Right lobe of liver (tissue), 6 donors: ENCODE measurements at regions not wholly inside any gene's neighbourhood (a gene's known extent, or its start where the extent isn't known, plus 50 kb on each side); places are given as distances from the start of the nearest gene placed in this dataset.

Experiments
- ATAC-seq, 4 donors: fragments of 200-7000 bp; cut with Tn5 transposase; one replicate each; pipeline ENCODE4 v1.9.1; 2020; ENCODE audit warnings: mild to moderate bottlenecking in 4 of 4, moderate library complexity in 4 of 4
- DNase-seq, 3 donors: peaks; one replicate each; pipeline ENCODE4 v3.0.0-alpha.2; 2020
- H3K27ac ChIP-seq, 3 donors: fragments of 200-600 bp; one replicate each; pipeline ENCODE4 v1.8.0; 2022
- H3K27me3 ChIP-seq, 2 donors: fragments of 200-600 bp; one replicate each; pipeline ENCODE4 v1.8.0; 2022
- H3K36me3 ChIP-seq, 4 donors: fragments of 200-600 bp; sonication (generic) in 1 of 4; one replicate each; pipeline versions ENCODE4 v1.5.1 to v1.8.0; 2017 to 2022; ENCODE audit warnings: control low read depth in 1 of 4
- H3K4me1 ChIP-seq, 4 donors: fragments of 200-600 bp; sonication (generic) in 1 of 4; one replicate each; pipeline versions ENCODE4 v1.5.1 to v1.8.0; 2017 to 2022; ENCODE audit warnings: control low read depth in 1 of 4
- H3K4me3 ChIP-seq, 3 donors: fragments of 200-600 bp; one replicate each; pipeline ENCODE4 v1.8.0; 2022
- H3K9me3 ChIP-seq, 4 donors: fragments of 200-600 bp; sonication (generic) in 1 of 4; one replicate each; pipeline versions ENCODE4 v1.5.1 to v1.8.0; 2017 to 2022; ENCODE audit warnings: control low read depth in 1 of 4
- POLR2A ChIP-seq: fragments of 450-650 bp; IDR thresholded peaks from one replicate; pipeline ENCODE4 v1.6.1; 2017; ENCODE audit warnings: antibody characterized with exemption, mild to moderate bottlenecking
- WGBS: methylation state at CpG from one replicate; pipeline ENCODE4 v1.1.6; 2018; ENCODE audit warnings: low coverage, low lambda C conversion rate; ENCODE audit not compliant: insufficient coverage; ENCODE audit errors: missing lambda C conversion rate; 5-methylcytosine and 5-hydroxymethylcytosine counted together
- intact Hi-C, 2 donors: fragments of 100-400 bp; cut with DNase I; formaldehyde crosslinking; loops; one replicate each; pipeline versions ENCODE4 v1.11.2 to v1.14.1; 2022
- TF ChIP-seq, protein P1 (sequence below), 4 donors: fragments of 200-600 bp in 3 of 4; fragments of 450-650 bp in 1 of 4; IDR thresholded peaks; one replicate each; pipeline versions ENCODE4 v1.5.1 to v1.8.0; 2016 to 2022; ENCODE audit warnings: antibody characterized with exemption in 4 of 4, mild to moderate bottlenecking in 2 of 4
- donor health status: DM: no; HTN: yes; CAD: no.
- donor health status: DM: no; HTN: no; CAD: no.
- donor health status: DM: no; HTN: no; CAD: no.
- donor health status: DM: no; HTN: yes; CAD: no.
- donor health status: DM: no; HTN: yes; CAD: no.

DNA sequence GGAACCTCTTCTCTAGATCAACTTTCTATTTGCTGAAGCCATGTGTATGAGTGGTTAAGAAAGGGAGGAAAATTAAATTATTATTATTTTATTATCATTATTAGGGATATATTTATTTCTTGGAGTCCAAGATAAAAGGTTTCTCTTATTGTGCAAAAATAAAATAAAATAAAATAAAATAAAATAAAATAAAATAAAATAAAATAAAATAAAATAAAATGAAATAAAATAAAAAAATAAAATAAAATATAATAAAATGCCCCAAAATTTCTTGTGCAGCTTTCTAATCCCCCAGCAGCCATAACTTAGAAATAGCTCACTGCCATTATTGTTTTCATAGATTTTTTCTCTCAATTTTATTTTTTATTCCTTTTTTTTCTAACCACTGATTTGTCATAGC, 526.8 kb downstream of the VGLL3 start:
- intact Hi-C loops, result no loop called here
- no peak for DNase-seq
- Histone ChIP-seq H3K4me1 (no peaks in the 10 kb centered on the region), H3K4me3 (no peak overlapping the region), H3K27me3 (no peaks in the 10 kb centered on the region), H3K27ac (no peak overlapping the region), H3K9me3 (no peaks in the 10 kb centered on the region), H3K36me3 (no peaks in the 10 kb centered on the region)
- no peak for ATAC-seq
- TF ChIP-seq POLR2A, result no peak
- TF ChIP-seq, protein P1, sequence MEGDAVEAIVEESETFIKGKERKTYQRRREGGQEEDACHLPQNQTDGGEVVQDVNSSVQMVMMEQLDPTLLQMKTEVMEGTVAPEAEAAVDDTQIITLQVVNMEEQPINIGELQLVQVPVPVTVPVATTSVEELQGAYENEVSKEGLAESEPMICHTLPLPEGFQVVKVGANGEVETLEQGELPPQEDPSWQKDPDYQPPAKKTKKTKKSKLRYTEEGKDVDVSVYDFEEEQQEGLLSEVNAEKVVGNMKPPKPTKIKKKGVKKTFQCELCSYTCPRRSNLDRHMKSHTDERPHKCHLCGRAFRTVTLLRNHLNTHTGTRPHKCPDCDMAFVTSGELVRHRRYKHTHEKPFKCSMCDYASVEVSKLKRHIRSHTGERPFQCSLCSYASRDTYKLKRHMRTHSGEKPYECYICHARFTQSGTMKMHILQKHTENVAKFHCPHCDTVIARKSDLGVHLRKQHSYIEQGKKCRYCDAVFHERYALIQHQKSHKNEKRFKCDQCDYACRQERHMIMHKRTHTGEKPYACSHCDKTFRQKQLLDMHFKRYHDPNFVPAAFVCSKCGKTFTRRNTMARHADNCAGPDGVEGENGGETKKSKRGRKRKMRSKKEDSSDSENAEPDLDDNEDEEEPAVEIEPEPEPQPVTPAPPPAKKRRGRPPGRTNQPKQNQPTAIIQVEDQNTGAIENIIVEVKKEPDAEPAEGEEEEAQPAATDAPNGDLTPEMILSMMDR (IDR thresholded peaks at IDR 0.05), result no peak

DNA sequence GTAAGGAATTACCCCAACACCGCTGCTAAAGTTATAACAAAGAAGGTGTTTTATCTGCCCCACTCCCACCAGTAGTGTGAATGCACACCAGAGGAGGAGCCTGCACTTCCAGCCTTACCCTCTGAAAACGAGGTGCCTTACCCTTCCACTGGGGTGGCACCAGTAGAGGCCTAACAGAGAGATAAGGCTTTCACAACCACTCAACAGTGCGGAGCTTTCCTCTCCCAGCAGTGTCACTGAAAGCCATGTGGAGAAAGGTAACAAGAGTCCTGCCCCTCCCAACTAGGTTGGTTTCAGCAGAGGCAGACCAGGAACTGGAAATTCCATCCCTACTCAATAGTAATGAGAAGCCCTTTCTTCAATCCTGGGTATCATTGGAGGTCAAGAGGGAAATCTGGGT, 539.2 kb downstream of the VGLL3 start:
- Histone ChIP-seq H3K4me1 (no peaks in the 10 kb centered on the region), H3K9me3 (no peaks in the 10 kb centered on the region), H3K4me3 (no peak overlapping the region), H3K27ac (no peak overlapping the region), H3K27me3 (no peaks in the 10 kb centered on the region), H3K36me3 (no peaks in the 10 kb centered on the region)
- no peak for DNase-seq
- WGBS, result 53% methylated on average over 3 of the region's 3 CpGs
- no peak for ATAC-seq
- TF ChIP-seq, protein P1 (IDR thresholded peaks at IDR 0.05), result no peak
- TF ChIP-seq POLR2A, result no peak
- intact Hi-C loops, result no loop called here

DNA sequence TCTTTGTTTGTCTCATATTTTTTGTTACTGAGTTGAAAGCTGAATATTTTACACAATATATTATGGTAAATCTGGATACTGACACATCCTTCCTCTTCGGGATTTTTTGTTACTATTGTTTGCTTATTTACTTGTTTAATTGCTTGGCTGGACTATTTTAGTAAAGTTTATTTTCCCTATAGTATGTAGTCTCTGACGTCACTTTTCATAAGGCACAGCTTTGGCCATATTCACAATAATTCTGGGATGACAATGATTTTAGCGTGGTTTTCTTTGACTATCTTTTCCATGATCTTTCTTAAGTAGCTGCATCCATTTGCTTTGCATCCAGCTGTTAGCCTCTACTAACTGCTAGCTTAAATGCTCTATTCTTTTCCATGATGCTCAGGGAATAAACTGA, 552.4 kb downstream of the VGLL3 start:
- no peaks in the 10 kb centered on the region for H3K9me3 ChIP-seq
- TF ChIP-seq, protein P1 (IDR thresholded peaks at IDR 0.05), result no peak
- no peak for TF ChIP-seq POLR2A
- ATAC-seq (no peak), DNase-seq (no peak)
- no peaks in the 10 kb centered on the region for H3K36me3 ChIP-seq
- no peak overlapping the region for H3K27ac ChIP-seq
- no peaks in the 10 kb centered on the region for H3K4me1 ChIP-seq
- intact Hi-C loops, result no loop called here
- H3K4me3 ChIP-seq, result no peak overlapping the region
- no peaks in the 10 kb centered on the region for H3K27me3 ChIP-seq
- 71% methylated on average over 3 of the region's 3 CpGs for whole genome bisulfite sequencing

DNA sequence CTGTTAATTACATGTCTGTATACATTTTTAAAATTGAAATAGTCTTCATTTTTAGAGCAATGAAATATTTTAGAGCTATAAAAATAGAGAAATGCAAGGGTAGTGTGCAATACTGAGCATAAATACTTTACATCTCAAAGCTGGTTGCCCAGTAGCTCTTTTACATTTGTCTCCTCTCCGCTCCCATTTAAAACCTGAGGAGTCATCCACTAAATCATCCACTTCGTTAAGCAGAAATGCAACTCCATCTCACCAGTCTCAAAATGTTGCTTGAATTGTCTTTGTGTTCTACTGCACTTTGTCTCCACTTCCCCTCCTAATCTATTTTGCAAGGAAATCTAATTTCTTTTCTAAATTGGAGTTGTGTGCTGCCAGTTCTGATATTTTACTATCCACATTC, 563.6 kb downstream of the VGLL3 start:
- ATAC-seq, result no peak
- H3K4me1 ChIP-seq, result no peaks in the 10 kb centered on the region
- intact Hi-C loops, result no loop called here
- H3K36me3 ChIP-seq, result no peaks in the 10 kb centered on the region
- 50% methylated on average over 2 of the region's 2 CpGs for WGBS
- no peak overlapping the region for H3K27ac ChIP-seq
- no peak for TF ChIP-seq POLR2A
- TF ChIP-seq, protein P1 (IDR thresholded peaks at IDR 0.05), result no peak
- no peaks in the 10 kb centered on the region for H3K27me3 ChIP-seq
- H3K4me3 ChIP-seq, result no peak overlapping the region
- no peaks in the 10 kb centered on the region for H3K9me3 ChIP-seq
- no peak for DNase-seq

DNA sequence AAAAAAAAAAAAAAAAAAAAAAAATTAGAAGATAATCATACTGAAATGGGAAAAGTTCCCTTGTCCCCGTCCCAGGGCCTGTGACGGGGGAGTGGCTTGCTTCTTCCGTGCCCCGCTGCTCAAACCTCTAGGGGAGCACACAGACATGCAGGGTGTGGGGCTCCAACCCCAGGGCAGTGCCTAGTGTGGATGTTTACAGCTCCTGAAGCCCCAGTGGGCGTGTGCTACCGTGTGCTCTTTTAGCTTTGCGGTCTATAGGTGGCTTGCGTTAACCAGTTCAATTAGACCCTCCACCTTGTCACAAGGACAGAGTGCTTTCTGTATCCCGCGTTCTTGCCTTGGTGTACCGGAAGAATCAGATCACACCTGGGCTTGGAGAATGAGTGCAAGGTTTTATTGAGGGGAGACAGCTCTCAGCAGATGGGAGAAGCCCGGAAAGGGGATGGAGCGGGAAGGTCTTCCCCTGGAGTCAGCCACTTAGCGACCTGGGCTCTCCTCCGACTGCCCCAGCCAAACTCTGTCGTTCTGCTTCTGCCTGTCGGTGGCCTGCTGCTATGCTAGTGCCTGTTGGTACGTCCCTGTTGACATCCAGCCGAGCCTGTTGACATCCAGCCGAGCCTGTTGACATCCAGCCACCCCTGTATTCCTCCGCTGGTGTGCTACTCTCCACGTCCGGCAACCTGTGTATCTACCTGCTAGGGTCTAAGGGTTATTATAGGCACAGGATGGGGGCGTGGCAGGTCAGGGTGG, 569.8 kb downstream of the VGLL3 start:
- H3K4me1 ChIP-seq, result no peaks in the 10 kb centered on the region
- DNase-seq (peak in 1 of 3 donors; percentile 35), ATAC-seq (no peak)
- no peak overlapping the region for H3K27ac ChIP-seq
- TF ChIP-seq, protein P1 (IDR thresholded peaks at IDR 0.05), result no peak
- no peak for TF ChIP-seq POLR2A
- no peaks in the 10 kb centered on the region for H3K36me3 ChIP-seq
- H3K9me3 ChIP-seq, result no peaks in the 10 kb centered on the region
- intact Hi-C loops, result no loop called here
- no peaks in the 10 kb centered on the region for H3K27me3 ChIP-seq
- H3K4me3 ChIP-seq, result no peak overlapping the region
- WGBS, result 65% methylated on average over 11 of the region's 24 CpGs
